Myocyte (in vitro differentiated cells): ENCODE measurements at regions not wholly inside any gene's neighbourhood (a gene's known extent, or its start where the extent isn't known, plus 50 kb on each side); places are given as distances from the start of the nearest gene placed in this dataset.

Experiments used
- DNase-seq: peaks from one replicate; pipeline ENCODE4 v3.0.0-alpha.2; 2012; ENCODE audit warnings: low read depth

DNA sequence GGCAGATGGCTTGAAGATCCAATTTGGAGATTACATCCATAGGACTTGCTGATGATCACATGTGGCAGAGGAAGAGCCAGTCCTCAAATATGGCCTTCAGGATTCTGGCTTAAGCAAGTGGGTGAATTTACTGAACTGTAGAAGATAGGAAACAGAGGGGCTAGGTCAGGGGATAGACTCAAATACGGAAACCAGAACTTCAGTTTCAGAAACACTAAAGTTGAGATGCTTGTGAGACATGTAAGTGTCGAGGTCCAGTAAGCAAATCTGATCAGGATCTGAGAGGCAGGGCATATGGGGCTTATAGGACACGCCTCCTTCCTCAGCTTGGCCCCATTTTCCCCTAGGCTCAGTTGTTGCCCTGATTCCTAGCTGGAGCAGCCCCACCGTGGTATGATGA, 107.7 kb downstream of the LBH start:
- DNase-seq = no peak

DNA sequence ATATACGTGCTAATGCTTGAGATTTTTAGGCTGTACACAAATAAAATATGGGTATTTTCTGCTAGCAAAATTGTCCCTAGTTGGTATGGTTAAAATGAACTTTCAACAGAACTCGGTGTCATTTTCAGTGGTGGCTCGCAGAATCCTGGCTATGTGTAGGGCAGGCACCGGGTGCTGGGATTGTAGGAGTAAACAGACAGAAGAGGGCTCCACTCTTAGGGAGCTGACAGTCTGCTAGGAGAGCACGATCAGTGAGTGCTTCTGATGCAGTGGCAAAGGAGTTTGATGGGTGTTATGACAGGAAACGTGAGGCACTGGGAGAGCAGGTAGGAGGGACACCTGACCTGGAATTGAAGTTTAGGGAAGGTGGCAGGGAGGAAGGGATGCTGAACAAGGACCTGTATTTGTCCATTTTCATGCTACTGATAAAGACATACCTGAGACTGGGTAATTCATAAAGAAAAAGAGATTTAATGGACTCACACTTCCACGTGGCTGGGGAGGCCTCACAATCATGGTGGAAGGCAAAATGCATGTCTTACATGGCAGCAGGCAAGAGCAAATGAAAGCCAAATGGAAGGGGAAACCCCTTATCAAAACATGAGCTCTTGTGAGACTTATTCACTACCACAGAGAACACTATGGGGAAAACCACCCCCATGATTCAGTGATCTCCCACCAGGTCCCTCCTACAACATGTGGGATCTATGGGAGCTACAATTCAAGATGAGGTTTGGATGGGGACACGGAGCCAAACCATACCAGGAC, 105.4 kb upstream of the LCLAT1 start:
- no peak for DNase-seq

DNA sequence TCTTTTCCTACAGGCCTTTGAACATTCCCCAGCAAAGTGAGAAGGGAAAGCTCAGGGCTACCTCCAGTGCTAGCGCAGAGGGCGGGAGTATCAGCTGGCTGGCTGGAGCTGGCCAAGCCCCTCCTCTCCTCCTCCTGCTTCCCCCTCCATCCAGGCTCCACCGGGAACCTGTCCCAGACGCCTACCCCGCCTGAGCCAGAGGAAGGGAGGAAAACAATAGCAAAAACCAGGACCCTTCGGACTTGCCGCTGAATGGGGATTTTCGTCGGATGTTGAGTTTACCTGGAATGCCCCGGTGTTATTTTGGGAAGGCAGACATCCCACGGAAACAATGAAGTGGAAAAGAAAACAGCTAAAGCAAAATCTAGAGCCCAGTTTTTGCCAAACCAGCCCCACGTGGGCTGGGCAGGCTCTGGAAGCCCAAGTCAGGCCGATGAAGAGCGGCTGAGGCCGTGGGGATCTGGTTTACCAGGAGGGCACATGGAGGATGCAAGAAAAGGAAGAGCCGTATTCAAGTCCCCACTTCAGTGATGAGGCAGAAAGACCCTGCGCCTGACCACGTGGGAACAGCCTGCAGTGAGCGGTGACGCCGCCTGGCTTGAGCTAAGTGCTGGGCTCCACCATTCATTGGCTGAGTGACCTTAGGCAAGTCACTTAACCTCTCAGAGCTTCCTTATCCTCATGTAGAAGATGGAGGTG, 100.4 kb upstream of the LCLAT1 start:
- DNase-seq = no peak

DNA sequence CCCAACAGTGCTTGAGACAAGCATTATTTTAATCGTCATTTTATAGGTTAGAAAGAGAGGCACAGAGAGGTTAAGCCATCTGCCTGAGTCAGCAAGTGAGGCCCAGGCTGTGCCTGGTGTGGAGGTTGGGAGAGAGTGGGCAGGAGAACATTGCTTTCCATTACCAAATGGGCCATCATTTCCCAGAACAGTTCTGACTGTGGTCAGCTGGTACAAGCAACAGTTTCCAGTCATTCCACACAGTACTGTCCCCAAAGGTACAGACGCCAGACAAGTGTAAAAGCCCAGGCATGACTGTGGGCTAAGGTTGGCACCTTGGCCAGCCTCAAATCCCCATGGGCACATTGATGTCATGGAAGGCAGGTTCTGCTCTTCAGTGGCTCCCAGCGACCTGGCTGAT, 98.2 kb upstream of the LCLAT1 start:
- no peak for DNase-seq

DNA sequence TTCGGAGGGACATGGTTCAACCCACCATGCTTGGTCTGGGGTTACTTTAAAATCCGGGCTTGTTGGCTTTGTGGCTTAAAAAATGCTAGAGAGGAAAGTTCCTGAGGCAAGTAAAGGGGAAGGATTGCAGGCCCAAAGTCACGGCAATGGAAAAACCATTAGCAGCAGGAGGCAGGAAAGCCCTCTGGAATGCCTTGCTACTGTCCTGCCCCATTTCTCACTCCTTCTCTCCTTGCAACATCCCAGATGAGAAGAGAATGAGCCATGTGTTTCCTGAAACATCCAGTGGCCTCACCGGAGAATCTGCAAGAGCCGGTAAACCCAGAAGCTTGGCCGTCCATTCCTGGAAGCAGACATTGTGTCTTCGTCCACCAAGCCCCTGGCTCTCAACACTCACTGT, 97.4 kb upstream of the LCLAT1 start:
- DNase-seq = no peak

DNA sequence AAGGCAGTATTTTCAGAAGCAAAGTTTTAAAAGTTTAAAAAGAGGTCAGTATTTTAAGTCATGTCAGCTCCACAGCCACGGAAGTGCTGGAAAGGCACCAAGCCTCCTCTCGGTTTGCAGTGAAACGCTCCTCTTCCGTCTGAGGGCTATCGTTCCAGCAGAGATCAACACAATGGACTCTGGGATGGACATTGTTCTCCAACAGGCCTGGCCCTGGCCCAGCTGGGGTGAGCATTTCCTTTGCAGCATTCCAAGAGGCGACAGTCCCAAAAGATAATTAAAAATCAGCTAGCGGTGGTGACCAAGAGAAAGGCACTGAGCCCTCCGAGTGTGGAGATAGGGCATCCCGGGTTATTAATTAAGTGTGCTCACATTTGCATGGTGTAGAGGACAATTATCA, 95.9 kb upstream of the LCLAT1 start:
- DNase-seq = no peak

DNA sequence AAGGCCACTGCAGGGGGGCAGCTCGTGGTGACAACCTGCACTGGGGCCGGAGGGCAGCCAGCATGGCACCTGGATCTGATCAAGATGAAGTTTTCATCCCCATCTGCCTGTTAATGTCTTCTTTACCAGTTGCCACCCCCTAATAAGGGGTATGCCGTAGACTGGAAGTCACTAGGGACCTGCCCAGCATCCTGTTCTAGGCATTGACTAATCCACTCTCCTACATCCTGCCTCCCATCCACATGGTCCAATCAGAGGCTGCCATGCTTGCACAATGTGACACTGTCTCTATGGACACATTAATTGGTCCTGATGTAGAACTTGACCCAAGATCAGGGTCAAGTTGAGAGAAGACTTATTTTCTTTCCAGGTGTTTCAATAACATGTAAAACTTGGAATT, 95.1 kb upstream of the LCLAT1 start:
- no peak for DNase-seq

DNA sequence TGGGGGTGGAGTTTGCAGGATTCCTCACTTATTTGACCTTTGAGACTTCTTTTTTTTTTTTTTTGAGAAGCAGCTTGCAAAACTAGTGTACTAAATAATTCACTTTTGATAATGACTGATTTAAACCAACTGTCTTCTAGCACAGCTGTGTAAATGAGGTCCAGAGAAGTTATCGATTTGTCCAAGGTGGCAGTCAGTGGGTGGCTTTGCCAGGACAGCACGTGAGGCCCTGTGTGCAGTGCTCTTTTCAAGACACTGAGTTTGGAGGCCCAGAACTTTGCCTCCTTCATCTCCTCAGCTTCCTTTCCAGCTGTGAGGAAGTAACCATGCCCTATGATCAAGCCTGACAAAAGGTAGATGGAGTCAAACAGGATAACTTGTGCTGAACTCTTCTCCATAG, 92.9 kb upstream of the LCLAT1 start:
- DNase-seq = no peak

DNA sequence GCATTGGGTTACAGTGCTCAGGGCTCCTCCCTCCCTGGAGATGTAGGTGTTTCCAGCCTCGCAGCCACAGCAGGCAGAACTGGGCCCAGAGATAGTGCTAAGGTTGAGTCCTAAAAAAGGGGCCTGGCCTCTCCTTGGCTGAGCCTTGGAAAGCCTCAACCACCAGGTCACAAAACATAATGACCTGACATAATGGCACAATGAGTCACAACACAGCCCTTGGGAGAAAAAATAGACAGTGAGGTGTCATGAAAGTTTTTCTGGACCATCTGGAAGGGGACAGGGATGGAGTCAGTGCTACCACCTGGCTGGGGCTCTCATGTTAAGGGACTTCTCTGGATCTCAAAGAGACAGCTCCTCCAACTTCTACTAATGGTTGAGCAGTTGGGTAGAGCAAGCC, 92.4 kb upstream of the LCLAT1 start:
- DNase-seq = peak; percentile 31

DNA sequence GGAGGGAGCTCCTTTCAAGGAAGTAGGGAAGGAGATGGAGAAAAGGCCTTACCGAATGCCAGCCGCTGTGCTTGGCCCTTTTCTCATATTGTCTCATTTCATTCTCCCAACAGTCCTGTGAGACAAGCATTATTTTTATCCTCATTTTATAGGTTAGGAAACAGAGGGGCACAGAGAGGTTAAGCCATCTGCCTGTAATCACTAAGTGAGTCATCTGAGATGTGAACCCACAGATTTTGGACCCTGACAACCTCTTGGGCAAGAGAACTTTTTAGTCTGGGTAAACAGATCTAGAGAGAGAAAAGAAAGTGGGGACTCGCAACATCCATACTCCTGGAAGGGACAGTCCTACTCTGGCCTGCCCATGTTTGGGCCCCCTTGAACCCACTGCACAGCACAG, 91.7 kb upstream of the LCLAT1 start:
- no peak for DNase-seq

DNA sequence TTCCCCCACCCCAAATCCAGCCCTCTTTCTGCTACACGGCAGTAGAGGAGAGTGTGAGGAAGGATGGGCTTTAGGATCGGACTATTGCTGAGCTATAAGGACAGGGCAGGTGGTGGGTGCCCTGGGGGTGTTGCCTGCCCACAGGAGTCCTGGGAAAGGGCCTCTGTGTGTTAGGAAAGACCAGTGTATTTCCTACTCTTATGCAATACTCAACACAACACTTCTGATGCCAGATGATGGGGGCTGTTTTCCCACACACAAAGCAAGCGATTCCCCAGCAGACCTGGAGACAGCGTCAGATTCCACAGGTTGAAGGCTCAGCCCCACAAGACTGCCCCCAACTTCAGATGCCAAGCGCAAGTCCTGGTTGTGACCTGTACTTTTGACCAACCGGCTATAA, 91.0 kb upstream of the LCLAT1 start:
- no peak for DNase-seq

DNA sequence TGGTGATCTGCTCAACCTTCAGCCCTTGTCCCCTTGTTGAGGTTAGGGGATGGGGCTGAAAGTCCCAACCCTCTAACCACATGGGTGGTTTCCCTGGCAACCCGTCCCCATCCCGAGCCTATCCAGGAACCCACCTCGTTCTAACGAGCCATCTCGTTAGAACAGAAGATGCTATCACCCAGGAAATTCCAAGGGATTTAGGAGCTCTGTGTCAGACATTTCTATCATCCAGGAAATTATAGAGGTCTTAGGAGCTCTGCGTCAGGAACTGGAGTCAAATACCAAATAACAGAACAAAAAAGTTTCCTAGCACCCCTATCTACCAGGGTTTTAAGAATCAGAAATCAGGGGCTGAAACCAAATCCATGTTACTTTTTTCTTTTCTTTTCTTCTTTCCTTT, 90.3 kb upstream of the LCLAT1 start:
- DNase-seq = no peak

DNA sequence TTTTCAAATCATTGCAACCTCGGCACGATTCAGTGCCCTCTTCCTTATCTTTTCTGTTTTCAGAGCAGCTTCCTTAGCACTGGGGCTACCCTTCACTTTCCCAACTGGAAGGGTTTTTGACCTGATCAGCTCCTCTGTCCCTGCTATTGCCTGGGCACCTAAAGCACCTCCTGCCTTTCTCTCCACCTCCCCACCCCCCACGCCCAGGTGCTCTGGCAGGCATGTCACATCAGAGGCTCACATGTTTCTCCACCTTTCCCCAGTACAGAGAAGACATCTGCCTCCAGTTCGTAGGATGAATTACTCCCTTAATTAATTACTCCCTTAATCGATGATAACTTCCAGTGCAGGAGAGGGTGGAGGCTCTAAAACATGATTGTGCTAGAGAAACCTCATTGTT, 88.7 kb upstream of the LCLAT1 start:
- DNase-seq = no peak

DNA sequence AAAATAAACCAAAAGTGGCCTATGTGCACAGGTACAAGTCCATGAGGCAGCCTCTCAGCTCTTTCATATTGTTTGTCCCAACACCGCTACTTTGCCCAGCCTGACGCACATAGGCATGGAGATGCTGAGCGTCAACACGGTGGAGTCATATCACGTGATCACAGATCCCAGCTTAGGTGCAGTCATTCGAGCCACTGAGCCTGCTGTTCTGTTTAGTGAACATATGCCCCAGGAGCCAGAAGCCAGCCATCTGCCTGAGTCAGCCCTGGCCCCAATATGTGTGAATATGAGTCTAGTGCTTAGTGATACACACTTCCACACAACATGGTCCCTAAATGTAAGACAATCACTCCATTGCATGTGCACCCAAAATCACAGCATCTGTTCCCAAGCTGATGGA, 88.2 kb upstream of the LCLAT1 start:
- DNase-seq = no peak

DNA sequence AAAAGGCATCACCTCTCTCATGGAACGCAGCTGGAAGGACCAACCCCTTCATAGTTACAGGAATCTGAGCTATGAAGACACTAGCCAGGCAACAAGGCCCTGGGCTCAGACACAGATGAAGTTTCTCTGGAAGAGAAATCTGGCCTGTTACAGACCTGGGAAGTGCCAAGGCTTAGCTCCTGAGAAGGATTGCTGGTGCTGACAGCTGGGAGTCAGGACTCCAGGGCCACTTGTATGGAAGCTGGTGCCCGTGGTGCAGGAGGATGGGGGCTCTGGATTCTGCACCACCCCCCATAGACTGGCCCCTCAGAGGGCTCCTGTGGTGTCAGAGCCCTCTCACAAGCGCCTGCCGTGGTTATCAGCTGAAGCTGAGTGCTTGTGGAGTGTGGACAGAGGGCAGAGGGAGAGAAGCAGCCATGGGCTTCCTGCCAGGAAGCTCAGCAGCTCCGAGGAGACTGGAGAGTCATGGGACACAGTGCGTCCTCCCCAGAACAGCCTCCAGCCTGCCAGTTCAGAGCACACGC, 87.3 kb upstream of the LCLAT1 start:
- DNase-seq = no peak

DNA sequence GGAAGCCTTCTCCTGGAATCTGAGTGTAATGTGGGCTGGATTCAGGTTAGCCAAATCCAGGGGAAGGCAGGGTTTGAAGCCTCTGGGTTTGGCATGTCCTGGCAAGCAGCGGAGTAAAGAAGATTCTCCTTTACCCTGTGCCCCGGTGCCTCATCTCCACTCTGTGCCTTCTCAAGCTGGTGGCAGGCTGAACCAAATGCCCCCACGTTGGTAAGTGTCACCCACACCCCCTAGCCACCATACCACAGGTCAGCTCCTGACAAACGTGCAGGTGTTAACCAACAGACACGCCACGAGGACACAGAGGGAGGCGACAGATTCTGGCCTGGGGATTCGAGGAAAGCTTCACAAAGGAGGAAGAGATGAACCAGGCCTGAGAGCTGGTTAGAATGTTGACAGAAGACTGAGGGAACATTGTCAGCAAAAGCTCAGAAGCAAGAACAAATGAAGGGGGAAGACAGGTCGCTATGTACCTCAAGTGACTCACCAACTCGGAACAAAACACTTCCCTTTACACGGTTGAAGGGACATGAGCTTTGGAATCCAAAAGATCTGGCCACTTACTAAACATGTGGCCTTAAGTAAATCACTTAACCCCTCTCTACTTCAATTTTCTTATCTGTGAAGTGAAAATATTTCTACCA, 85.2 kb upstream of the LCLAT1 start:
- DNase-seq = no peak

DNA sequence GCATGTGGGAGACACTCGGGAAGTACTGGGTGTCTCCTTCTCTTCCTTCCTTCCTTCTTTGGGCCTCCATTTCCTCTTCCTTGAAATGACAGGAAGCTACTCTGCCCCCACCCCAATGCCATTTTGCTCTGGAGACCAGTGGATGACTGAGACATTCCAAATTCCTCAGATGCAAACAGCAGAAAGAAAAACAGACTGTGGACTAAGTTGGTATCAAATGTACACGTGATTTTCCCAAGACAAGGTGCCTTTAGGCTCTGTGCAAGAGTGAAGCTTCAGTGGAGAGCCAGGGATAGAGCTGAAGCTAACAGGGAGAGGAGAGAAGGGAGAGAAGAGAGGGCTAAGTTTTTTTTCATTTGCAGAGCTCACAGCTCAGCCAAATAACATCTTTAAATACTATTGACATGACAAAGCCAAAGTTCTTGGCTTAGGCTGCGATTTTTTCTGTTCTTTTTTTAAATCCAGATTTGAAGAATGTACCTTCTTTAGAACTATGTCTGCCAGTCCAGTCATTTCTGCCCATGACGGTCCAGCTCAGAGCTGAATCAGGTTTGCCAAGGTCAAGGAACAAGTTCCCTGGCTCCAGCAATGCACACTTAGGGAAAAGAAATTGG, 84.5 kb upstream of the LCLAT1 start:
- no peak for DNase-seq

DNA sequence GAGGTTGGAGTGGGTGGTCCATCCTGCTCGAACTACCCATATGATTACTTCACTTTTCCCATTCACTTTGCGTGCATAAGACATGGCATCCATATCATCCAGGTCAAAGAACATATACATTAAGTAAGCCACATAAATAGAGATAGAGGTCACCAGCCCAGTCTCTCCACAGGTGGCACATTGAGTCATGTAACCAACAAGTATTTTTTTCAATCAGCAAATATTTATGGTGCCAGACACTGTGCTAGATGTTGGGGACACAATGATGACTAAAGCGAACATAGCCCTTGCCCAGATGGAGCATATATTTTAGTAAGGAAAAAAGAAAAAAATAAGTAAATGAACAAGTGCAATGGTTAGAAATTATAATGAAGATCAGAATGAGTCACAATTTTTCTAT, 83.6 kb upstream of the LCLAT1 start:
- DNase-seq = no peak

DNA sequence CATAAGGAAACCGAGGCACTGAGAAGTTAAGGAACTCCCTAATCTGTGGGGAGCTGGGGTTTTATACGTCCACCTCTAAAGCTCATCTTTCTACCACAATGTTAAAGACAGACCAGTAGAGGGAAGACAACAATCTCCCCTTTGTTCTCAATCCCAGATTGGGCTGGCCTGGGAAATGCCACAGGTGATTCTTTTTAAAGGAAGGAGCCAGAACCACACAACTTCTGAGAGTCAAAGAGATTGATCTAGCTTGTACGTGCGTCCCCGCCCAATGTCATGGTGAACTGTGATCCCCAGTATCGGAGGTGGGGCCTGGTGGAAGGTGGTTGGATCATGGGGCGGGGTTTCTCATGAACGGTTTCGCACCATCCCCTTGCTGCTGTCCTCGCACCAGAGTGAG, 81.8 kb upstream of the LCLAT1 start:
- DNase-seq = no peak

DNA sequence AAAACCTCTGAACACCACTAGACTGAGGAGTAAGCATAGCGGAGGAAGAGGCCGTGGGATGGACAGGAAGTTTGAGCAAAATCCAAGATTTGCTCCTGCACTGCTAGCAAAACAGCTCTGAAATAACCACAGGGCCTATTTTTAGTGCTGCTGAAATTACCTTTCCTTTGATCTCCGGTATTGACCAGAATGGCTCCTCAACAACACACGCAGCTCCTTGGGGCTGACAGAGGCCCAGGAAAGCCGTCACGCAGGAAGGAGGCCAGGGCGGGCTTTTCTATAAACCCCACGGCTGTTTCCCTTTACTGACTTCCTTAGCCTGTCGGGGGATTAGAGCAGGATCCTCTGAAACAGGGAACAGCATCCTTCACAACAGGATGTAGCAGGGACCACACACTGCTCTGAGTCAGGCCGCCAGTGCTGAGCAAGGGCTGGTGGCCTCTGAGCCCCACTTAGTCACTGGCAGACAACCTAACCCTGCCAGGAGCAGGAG, 80.8 kb upstream of the LCLAT1 start:
- no peak for DNase-seq

DNA sequence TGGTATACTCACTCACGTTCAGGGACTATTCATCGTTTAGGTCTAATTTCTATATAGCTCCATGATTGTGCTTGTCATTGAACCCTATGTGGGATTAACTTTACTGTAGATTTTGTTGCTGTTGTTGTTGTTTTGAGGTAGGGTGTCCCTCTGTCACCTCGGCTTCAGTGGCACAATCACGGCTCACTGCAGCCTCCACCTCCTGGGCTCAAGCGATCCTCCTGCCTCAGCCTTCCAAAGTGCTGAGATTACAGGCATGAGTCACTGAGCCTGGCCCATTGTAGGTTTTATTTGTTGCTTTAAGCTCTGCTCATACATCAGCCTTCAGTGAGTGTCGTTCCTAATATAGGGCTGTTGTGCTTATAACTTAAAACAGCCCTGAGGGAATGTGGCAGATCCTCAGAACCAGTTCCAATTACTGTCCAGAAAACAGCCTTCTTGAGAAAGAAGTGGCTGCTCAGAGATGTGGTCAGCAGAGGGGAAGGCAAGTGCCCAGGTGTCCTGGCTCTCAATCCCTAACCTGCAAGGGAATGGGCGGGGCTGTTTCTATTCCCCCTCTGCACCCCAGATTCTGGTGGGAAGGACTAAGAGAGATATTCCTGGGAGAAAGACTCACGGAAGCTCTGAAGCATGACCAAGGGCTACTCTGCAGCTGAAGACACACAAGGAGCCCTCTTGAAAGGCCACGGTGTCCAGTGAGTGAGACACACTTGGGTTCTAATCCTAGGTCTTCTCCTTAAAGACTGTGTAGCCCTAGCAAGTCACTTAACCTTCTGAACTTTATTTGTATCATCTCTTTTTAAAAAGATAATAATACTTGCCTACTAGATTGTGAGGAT, 79.6 kb upstream of the LCLAT1 start:
- no peak for DNase-seq
